ENCODE measurements at regions not wholly inside any gene's neighbourhood (a gene's known extent, or its start where the extent isn't known, plus 50 kb on each side); places are given as distances from the start of the nearest gene placed in this dataset.

DNA sequence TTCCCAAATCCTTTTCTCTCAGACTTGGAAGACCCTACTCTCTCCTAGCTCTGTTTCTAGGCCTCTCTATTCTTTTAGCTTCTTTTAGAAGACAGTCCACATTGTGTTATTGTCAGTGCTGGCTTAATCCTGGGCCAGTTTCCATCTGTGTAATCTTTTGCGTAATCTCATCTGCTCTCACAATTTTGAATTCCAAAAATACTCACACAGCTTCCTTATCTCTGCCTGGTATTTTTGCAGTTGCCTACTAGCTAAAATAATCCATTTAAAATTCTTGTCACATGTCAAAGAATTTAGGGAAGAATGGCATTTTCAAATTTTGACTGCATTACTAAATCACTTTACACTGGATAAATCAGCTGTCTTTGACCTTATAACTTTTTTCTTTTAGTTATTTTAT, 200.6 kb upstream of the MEX3C start:
- no peaks in the 10 kb centered on the region for H3K4me1 Mint-ChIP-seq (ENCODE audit: unreplicated experiment)

DNA sequence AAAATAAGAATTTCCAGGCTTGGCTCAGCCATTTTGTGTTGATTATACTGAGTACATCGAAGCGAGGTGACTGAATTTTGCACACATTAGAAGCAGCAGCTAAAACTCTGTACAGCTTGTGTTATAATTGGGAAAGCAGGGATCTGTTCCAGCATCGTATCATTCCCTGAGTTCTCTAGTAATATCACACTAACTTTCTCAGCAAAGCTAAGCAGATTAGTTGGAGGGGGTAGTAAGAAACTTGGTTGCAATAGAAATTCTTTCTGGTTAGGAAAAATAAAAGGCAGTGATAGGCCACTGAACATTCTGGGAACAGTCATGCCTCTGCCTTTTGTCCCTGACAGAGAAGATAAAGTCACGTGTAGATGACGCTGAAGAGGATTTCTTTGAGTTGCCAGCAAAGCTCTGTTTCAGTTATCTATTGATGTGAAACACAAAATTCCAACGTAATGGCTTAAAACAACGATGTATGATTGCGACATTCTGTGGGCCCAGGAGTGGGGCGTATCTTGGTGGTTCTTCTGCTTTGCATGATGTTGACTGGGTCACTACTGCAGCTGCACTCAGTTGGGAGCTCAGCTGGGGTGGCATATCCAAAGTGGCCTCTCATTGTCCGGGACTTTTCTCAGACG, 202.1 kb upstream of the MEX3C start:
- H3K36me3 Mint-ChIP-seq (ENCODE audit: low read depth, unreplicated experiment): no peaks in the 10 kb centered on the region
- no peaks in the 10 kb centered on the region for H3K9me3 Mint-ChIP-seq (ENCODE audit: unreplicated experiment)
- TF ChIP-seq, protein P1, sequence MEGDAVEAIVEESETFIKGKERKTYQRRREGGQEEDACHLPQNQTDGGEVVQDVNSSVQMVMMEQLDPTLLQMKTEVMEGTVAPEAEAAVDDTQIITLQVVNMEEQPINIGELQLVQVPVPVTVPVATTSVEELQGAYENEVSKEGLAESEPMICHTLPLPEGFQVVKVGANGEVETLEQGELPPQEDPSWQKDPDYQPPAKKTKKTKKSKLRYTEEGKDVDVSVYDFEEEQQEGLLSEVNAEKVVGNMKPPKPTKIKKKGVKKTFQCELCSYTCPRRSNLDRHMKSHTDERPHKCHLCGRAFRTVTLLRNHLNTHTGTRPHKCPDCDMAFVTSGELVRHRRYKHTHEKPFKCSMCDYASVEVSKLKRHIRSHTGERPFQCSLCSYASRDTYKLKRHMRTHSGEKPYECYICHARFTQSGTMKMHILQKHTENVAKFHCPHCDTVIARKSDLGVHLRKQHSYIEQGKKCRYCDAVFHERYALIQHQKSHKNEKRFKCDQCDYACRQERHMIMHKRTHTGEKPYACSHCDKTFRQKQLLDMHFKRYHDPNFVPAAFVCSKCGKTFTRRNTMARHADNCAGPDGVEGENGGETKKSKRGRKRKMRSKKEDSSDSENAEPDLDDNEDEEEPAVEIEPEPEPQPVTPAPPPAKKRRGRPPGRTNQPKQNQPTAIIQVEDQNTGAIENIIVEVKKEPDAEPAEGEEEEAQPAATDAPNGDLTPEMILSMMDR (IDR thresholded peaks at IDR 0.05; ENCODE audit: unreplicated experiment): no peak
- no peaks in the 10 kb centered on the region for H3K27me3 Mint-ChIP-seq (ENCODE audit: unreplicated experiment)
- H3K4me1 Mint-ChIP-seq (ENCODE audit: unreplicated experiment): no peaks in the 10 kb centered on the region
- no peak overlapping the region for H3K4me3 Mint-ChIP-seq (ENCODE audit: unreplicated experiment)
- no peak for DNase-seq (ENCODE audit: low spot score)
- H3K27ac Mint-ChIP-seq (ENCODE audit: unreplicated experiment): no peak overlapping the region

More for the DNA sequence above, 200.6 kb upstream of the MEX3C start:
- Mint-ChIP-seq H3K9me3 (ENCODE audit: unreplicated experiment) (no peaks in the 10 kb centered on the region), H3K4me3 (ENCODE audit: unreplicated experiment) (no peak overlapping the region), H3K27me3 (ENCODE audit: unreplicated experiment) (no peaks in the 10 kb centered on the region), H3K27ac (ENCODE audit: unreplicated experiment) (no peak overlapping the region), H3K36me3 (ENCODE audit: low read depth, unreplicated experiment) (no peaks in the 10 kb centered on the region)
- TF ChIP-seq, protein P1 (IDR thresholded peaks at IDR 0.05; ENCODE audit: unreplicated experiment): no peak
- DNase-seq (ENCODE audit: low spot score): no peak

DNA sequence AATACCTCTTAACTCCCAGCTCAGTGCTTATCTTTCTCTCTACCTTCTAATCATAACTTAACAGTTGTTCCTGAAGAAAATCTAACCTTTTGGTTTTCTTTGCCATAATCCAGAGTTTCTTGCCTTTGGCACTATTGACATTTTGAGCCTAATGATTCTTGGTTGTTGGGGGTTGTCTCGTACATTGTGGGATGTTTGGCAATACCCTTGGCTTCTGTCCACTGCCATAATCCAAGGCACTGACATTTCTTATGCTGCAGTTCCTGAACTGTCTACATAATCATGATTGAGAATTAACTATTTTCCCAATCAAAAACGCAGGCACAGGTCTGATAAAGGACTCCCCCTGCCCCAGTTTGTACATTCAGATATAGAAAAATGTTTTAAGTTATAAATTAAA, 203.2 kb upstream of the MEX3C start:
- TF ChIP-seq, protein P1 (IDR thresholded peaks at IDR 0.05; ENCODE audit: unreplicated experiment): no peak
- Mint-ChIP-seq H3K27me3 (ENCODE audit: unreplicated experiment) (no peaks in the 10 kb centered on the region), H3K27ac (ENCODE audit: unreplicated experiment) (no peak overlapping the region), H3K4me1 (ENCODE audit: unreplicated experiment) (no peaks in the 10 kb centered on the region), H3K4me3 (ENCODE audit: unreplicated experiment) (no peak overlapping the region), H3K9me3 (ENCODE audit: unreplicated experiment) (no peaks in the 10 kb centered on the region), H3K36me3 (ENCODE audit: low read depth, unreplicated experiment) (no peaks in the 10 kb centered on the region)
- no peak for DNase-seq (ENCODE audit: low spot score)

DNA sequence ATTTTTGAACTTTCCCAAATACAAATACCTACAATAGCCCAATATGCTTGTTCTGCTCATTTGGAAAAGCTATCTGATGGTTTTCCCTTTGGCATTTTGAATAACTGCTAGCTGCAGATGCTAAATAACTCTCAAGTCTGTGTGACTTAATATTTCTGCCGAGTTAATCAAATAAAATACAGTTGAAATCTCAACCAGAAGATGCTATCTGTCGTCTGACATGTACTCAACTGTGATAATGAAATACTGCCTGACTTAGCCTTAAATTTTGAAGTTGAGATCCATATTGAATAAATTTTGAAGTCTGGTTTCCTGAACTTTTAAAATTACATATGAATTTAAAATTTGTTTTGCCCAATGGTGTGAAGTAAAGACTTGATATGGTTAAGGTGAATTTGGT, 204.4 kb upstream of the MEX3C start:
- H3K4me3 Mint-ChIP-seq (ENCODE audit: unreplicated experiment): no peak overlapping the region
- no peaks in the 10 kb centered on the region for H3K27me3 Mint-ChIP-seq (ENCODE audit: unreplicated experiment)
- H3K27ac Mint-ChIP-seq (ENCODE audit: unreplicated experiment): no peak overlapping the region
- no peaks in the 10 kb centered on the region for H3K36me3 Mint-ChIP-seq (ENCODE audit: low read depth, unreplicated experiment)
- no peaks in the 10 kb centered on the region for H3K9me3 Mint-ChIP-seq (ENCODE audit: unreplicated experiment)
- TF ChIP-seq, protein P1 (IDR thresholded peaks at IDR 0.05; ENCODE audit: unreplicated experiment): no peak
- DNase-seq (ENCODE audit: low spot score): no peak
- H3K4me1 Mint-ChIP-seq (ENCODE audit: unreplicated experiment): no peaks in the 10 kb centered on the region

DNA sequence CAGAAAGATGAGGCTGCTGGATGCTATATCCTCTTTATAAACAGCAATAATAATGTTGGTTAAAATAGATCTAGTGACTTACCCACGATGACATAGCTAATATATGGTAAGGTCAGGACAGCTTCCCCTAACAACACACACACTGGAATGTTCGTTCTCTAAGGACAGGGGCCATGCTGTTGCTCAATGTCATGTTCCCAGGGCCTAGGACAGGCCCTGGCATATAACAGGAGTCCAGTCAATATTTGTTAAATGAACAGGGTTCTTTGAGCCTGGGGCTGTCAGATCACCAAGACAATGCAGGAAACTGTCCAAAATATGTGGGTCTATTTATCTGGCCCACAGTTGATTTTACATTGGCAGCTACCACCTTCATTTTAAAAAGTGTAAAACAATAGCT, 207.1 kb upstream of the MEX3C start:
- no peaks in the 10 kb centered on the region for H3K9me3 Mint-ChIP-seq (ENCODE audit: unreplicated experiment)
- no peak overlapping the region for H3K4me3 Mint-ChIP-seq (ENCODE audit: unreplicated experiment)
- H3K36me3 Mint-ChIP-seq (ENCODE audit: low read depth, unreplicated experiment): no peaks in the 10 kb centered on the region
- no peak for DNase-seq (ENCODE audit: low spot score)
- H3K4me1 Mint-ChIP-seq (ENCODE audit: unreplicated experiment): no peaks in the 10 kb centered on the region
- no peak overlapping the region for H3K27ac Mint-ChIP-seq (ENCODE audit: unreplicated experiment)
- TF ChIP-seq, protein P1 (IDR thresholded peaks at IDR 0.05; ENCODE audit: unreplicated experiment): no peak
- H3K27me3 Mint-ChIP-seq (ENCODE audit: unreplicated experiment): no peaks in the 10 kb centered on the region

Measured in endothelial cell (in vitro differentiated cells).